ENCODE measurements at regions not wholly inside any gene's neighbourhood (a gene's known extent, or its start where the extent isn't known, plus 50 kb on each side); places are given as distances from the start of the nearest gene placed in this dataset.
"Not testable (repeated sequence)": the region's sequence is repeated elsewhere in the genome, so short reads cannot be mapped to it uniquely, and the experiment has no call there.

- Histone ChIP-seq H3K4me3 (ENCODE audit: low read depth in 1 of 2, low read length in 2 of 2) (no peak overlapping the region), H3K9me3 (ENCODE audit: control insufficient read depth in 1 of 2, low read length in 2 of 2) (peaks cover 0 to 4% of the 10 kb centered on the region in 2 donors), H3K36me3 (ENCODE audit: control insufficient read depth in 1 of 2, insufficient read depth in 2 of 2, low read length in 2 of 2) (no peaks in the 10 kb centered on the region), H3K27me3 (ENCODE audit: low read depth, low read length) (no peaks in the 10 kb centered on the region), H3K27ac (ENCODE audit: low read length) (no peak overlapping the region), H3K4me1 (ENCODE audit: control insufficient read depth in 1 of 2, insufficient read depth in 2 of 2, low read length in 2 of 2) (no peaks in the 10 kb centered on the region)
Measured at GRCh38 chr15:62275831-62276230, 110.7 kb upstream of the C2CD4B start.

GRCh38 chr15:62277816-62278394 lies 112.8 kb upstream of the C2CD4B start:
- no peak overlapping the region for H3K27ac ChIP-seq (ENCODE audit: low read length)
- no peaks in the 10 kb centered on the region for H3K4me1 ChIP-seq (ENCODE audit: control insufficient read depth in 1 of 2, insufficient read depth in 2 of 2, low read length in 2 of 2)
- H3K27me3 ChIP-seq (ENCODE audit: low read depth, low read length), result no peaks in the 10 kb centered on the region
- H3K36me3 ChIP-seq (ENCODE audit: control insufficient read depth in 1 of 2, insufficient read depth in 2 of 2, low read length in 2 of 2), result no peaks in the 10 kb centered on the region
- no peaks in the 10 kb centered on the region for H3K9me3 ChIP-seq (ENCODE audit: control insufficient read depth in 1 of 2, low read length in 2 of 2)
- no peak overlapping the region for H3K4me3 ChIP-seq (ENCODE audit: low read depth in 1 of 2, low read length in 2 of 2)

GRCh38 chr15:62278534-62278933 lies 113.4 kb upstream of the C2CD4B start:
- Histone ChIP-seq H3K27ac (ENCODE audit: low read length) (no peak overlapping the region), H3K9me3 (ENCODE audit: control insufficient read depth in 1 of 2, low read length in 2 of 2) (no peaks in the 10 kb centered on the region), H3K27me3 (ENCODE audit: low read depth, low read length) (no peaks in the 10 kb centered on the region), H3K36me3 (ENCODE audit: control insufficient read depth in 1 of 2, insufficient read depth in 2 of 2, low read length in 2 of 2) (no peaks in the 10 kb centered on the region), H3K4me3 (ENCODE audit: low read depth in 1 of 2, low read length in 2 of 2) (no peak overlapping the region), H3K4me1 (ENCODE audit: control insufficient read depth in 1 of 2, insufficient read depth in 2 of 2, low read length in 2 of 2) (no peaks in the 10 kb centered on the region)

GRCh38 chr15:62279041-62279440 lies 114.0 kb upstream of the C2CD4B start:
- H3K9me3 ChIP-seq (ENCODE audit: control insufficient read depth in 1 of 2, low read length in 2 of 2), result no peaks in the 10 kb centered on the region
- no peaks in the 10 kb centered on the region for H3K4me1 ChIP-seq (ENCODE audit: control insufficient read depth in 1 of 2, insufficient read depth in 2 of 2, low read length in 2 of 2)
- no peaks in the 10 kb centered on the region for H3K27me3 ChIP-seq (ENCODE audit: low read depth, low read length)
- H3K27ac ChIP-seq (ENCODE audit: low read length), result no peak overlapping the region
- no peaks in the 10 kb centered on the region for H3K36me3 ChIP-seq (ENCODE audit: control insufficient read depth in 1 of 2, insufficient read depth in 2 of 2, low read length in 2 of 2)
- no peak overlapping the region for H3K4me3 ChIP-seq (ENCODE audit: low read depth in 1 of 2, low read length in 2 of 2)

GRCh38 chr15:62280625-62281024 lies 115.5 kb upstream of the C2CD4B start:
- no peak overlapping the region for H3K4me3 ChIP-seq (ENCODE audit: low read depth in 1 of 2, low read length in 2 of 2)
- H3K27ac ChIP-seq (ENCODE audit: low read length), result no peak overlapping the region
- no peaks in the 10 kb centered on the region for H3K9me3 ChIP-seq (ENCODE audit: control insufficient read depth in 1 of 2, low read length in 2 of 2)
- no peaks in the 10 kb centered on the region for H3K36me3 ChIP-seq (ENCODE audit: control insufficient read depth in 1 of 2, insufficient read depth in 2 of 2, low read length in 2 of 2)
- H3K27me3 ChIP-seq (ENCODE audit: low read depth, low read length), result no peaks in the 10 kb centered on the region
- no peaks in the 10 kb centered on the region for H3K4me1 ChIP-seq (ENCODE audit: control insufficient read depth in 1 of 2, insufficient read depth in 2 of 2, low read length in 2 of 2)

GRCh38 chr15:62281801-62282200 lies 116.7 kb upstream of the C2CD4B start:
- not testable (repeated sequence) for H3K36me3 ChIP-seq (ENCODE audit: control insufficient read depth in 1 of 2, insufficient read depth in 2 of 2, low read length in 2 of 2); H3K4me3 ChIP-seq (ENCODE audit: low read depth in 1 of 2, low read length in 2 of 2); H3K27ac ChIP-seq (ENCODE audit: low read length); H3K9me3 ChIP-seq (ENCODE audit: control insufficient read depth in 1 of 2, low read length in 2 of 2); H3K4me1 ChIP-seq (ENCODE audit: control insufficient read depth in 1 of 2, insufficient read depth in 2 of 2, low read length in 2 of 2); H3K27me3 ChIP-seq (ENCODE audit: low read depth, low read length)

GRCh38 chr15:62287066-62287857 lies 122.2 kb upstream of the C2CD4B start:
- H3K9me3 ChIP-seq (ENCODE audit: control insufficient read depth in 1 of 2, low read length in 2 of 2), result no peaks in the 10 kb centered on the region
- no peak overlapping the region for H3K4me3 ChIP-seq (ENCODE audit: low read depth in 1 of 2, low read length in 2 of 2)
- H3K27ac ChIP-seq (ENCODE audit: low read length), result no peak overlapping the region
- no peaks in the 10 kb centered on the region for H3K4me1 ChIP-seq (ENCODE audit: control insufficient read depth in 1 of 2, insufficient read depth in 2 of 2, low read length in 2 of 2)
- no peaks in the 10 kb centered on the region for H3K27me3 ChIP-seq (ENCODE audit: low read depth, low read length)
- H3K36me3 ChIP-seq (ENCODE audit: control insufficient read depth in 1 of 2, insufficient read depth in 2 of 2, low read length in 2 of 2), result no peaks in the 10 kb centered on the region

GRCh38 chr15:62288361-62289017 lies 123.4 kb upstream of the C2CD4B start:
- no peak overlapping the region for H3K27ac ChIP-seq (ENCODE audit: low read length)
- no peaks in the 10 kb centered on the region for H3K4me1 ChIP-seq (ENCODE audit: control insufficient read depth in 1 of 2, insufficient read depth in 2 of 2, low read length in 2 of 2)
- H3K4me3 ChIP-seq (ENCODE audit: low read depth in 1 of 2, low read length in 2 of 2), result no peak overlapping the region
- H3K36me3 ChIP-seq (ENCODE audit: control insufficient read depth in 1 of 2, insufficient read depth in 2 of 2, low read length in 2 of 2), result no peaks in the 10 kb centered on the region
- no peaks in the 10 kb centered on the region for H3K9me3 ChIP-seq (ENCODE audit: control insufficient read depth in 1 of 2, low read length in 2 of 2)
- H3K27me3 ChIP-seq (ENCODE audit: low read depth, low read length), result no peaks in the 10 kb centered on the region

GRCh38 chr15:62291262-62291661 lies 126.2 kb upstream of the C2CD4B start:
- Histone ChIP-seq H3K27ac (ENCODE audit: low read length) (no peak overlapping the region), H3K4me1 (ENCODE audit: control insufficient read depth in 1 of 2, insufficient read depth in 2 of 2, low read length in 2 of 2) (no peaks in the 10 kb centered on the region), H3K36me3 (ENCODE audit: control insufficient read depth in 1 of 2, insufficient read depth in 2 of 2, low read length in 2 of 2) (no peaks in the 10 kb centered on the region), H3K9me3 (ENCODE audit: control insufficient read depth in 1 of 2, low read length in 2 of 2) (no peaks in the 10 kb centered on the region), H3K4me3 (ENCODE audit: low read depth in 1 of 2, low read length in 2 of 2) (no peak overlapping the region), H3K27me3 (ENCODE audit: low read depth, low read length) (no peaks in the 10 kb centered on the region)

GRCh38 chr15:62296756-62297507 lies 131.8 kb upstream of the C2CD4B start:
- no peaks in the 10 kb centered on the region for H3K36me3 ChIP-seq (ENCODE audit: control insufficient read depth in 1 of 2, insufficient read depth in 2 of 2, low read length in 2 of 2)
- no peaks in the 10 kb centered on the region for H3K27me3 ChIP-seq (ENCODE audit: low read depth, low read length)
- no peak overlapping the region for H3K4me3 ChIP-seq (ENCODE audit: low read depth in 1 of 2, low read length in 2 of 2)
- no peak overlapping the region for H3K27ac ChIP-seq (ENCODE audit: low read length)
- no peaks in the 10 kb centered on the region for H3K9me3 ChIP-seq (ENCODE audit: control insufficient read depth in 1 of 2, low read length in 2 of 2)
- H3K4me1 ChIP-seq (ENCODE audit: control insufficient read depth in 1 of 2, insufficient read depth in 2 of 2, low read length in 2 of 2), result no peaks in the 10 kb centered on the region

- Histone ChIP-seq H3K27ac (ENCODE audit: low read length) (no peak overlapping the region), H3K4me3 (ENCODE audit: low read depth in 1 of 2, low read length in 2 of 2) (no peak overlapping the region), H3K9me3 (ENCODE audit: control insufficient read depth in 1 of 2, low read length in 2 of 2) (no peaks in the 10 kb centered on the region), H3K27me3 (ENCODE audit: low read depth, low read length) (no peaks in the 10 kb centered on the region), H3K36me3 (ENCODE audit: control insufficient read depth in 1 of 2, insufficient read depth in 2 of 2, low read length in 2 of 2) (no peaks in the 10 kb centered on the region), H3K4me1 (ENCODE audit: control insufficient read depth in 1 of 2, insufficient read depth in 2 of 2, low read length in 2 of 2) (no peaks in the 10 kb centered on the region)
Measured at GRCh38 chr15:62297522-62297921, 132.4 kb upstream of the C2CD4B start.

Data from muscle layer of duodenum (tissue), 2 donors.